GM23248 (cell line): ENCODE measurements at regions not wholly inside any gene's neighbourhood (a gene's known extent, or its start where the extent isn't known, plus 50 kb on each side); places are given as distances from the start of the nearest gene placed in this dataset.

Experiments used
- DNase-seq: peaks from one replicate; pipeline ENCODE4 v3.0.0-alpha.2; 2015
- H2AFZ ChIP-seq: fragments of 200-600 bp; sonication (generic); 2 replicates; pipeline ENCODE4 v1.6.1; 2016; ENCODE audit warnings: antibody characterized with exemption
- H3F3A ChIP-seq: fragments of 200-600 bp; sonication (generic); 2 replicates; pipeline ENCODE4 v1.6.1; 2016; ENCODE audit warnings: mild to moderate bottlenecking, antibody characterized with exemption, mixed run types; ENCODE audit not compliant: insufficient read depth
- H3K27ac ChIP-seq: fragments of 200-600 bp; sonication (generic); 2 replicates; pipeline ENCODE4 v1.5.1; 2016; ENCODE audit warnings: mild to moderate bottlenecking
- H3K27me3 ChIP-seq: fragments of 200-600 bp; sonication (generic); replicated peaks from 2 replicates; pipeline ENCODE4 v1.6.1; 2016; ENCODE audit warnings: mild to moderate bottlenecking; ENCODE audit not compliant: insufficient read depth
- H3K36me3 ChIP-seq: fragments of 200-600 bp; sonication (generic); 2 replicates; pipeline ENCODE4 v1.6.1; 2016; ENCODE audit warnings: low read depth, mild to moderate bottlenecking
- H3K4me1 ChIP-seq: fragments of 200-600 bp; sonication (generic); 2 replicates; pipeline ENCODE4 v1.6.1; 2016; ENCODE audit warnings: mild to moderate bottlenecking; ENCODE audit not compliant: insufficient read depth
- H3K4me2 ChIP-seq: fragments of 200-600 bp; sonication (generic); one replicate; pipeline ENCODE4 v1.6.1; 2016; ENCODE audit warnings: mild to moderate bottlenecking; ENCODE audit not compliant: unreplicated experiment
- H3K4me3 ChIP-seq: fragments of 200-600 bp; sonication (generic); 2 replicates; pipeline ENCODE4 v1.5.1; 2016; ENCODE audit warnings: mild to moderate bottlenecking
- H3K79me2 ChIP-seq: fragments of 200-600 bp; sonication (generic); 2 replicates; pipeline ENCODE4 v1.6.1; 2016; ENCODE audit warnings: mild to moderate bottlenecking; ENCODE audit not compliant: insufficient read depth
- H3K9ac ChIP-seq: fragments of 200-600 bp; sonication (generic); 2 replicates; pipeline ENCODE4 v1.6.1; 2016; ENCODE audit warnings: mild to moderate bottlenecking
- H3K9me2 ChIP-seq: fragments of 200-600 bp; sonication (generic); 2 replicates; pipeline ENCODE4 v1.6.1; 2016; ENCODE audit warnings: mixed run types, mild to moderate bottlenecking, moderate library complexity; ENCODE audit not compliant: insufficient read depth
- H3K9me3 ChIP-seq: fragments of 200-600 bp; sonication (generic); one replicate; pipeline ENCODE4 v1.6.1; 2017; ENCODE audit warnings: low read depth
- H4K20me1 ChIP-seq: fragments of 200-600 bp; sonication (generic); 2 replicates; pipeline ENCODE4 v1.6.0; 2016; ENCODE audit not compliant: insufficient read depth
- EZH2 ChIP-seq: fragments of 200-600 bp; sonication (generic); IDR thresholded peaks from 2 replicates; pipeline ENCODE4 v1.6.1; 2018; ENCODE audit warnings: antibody characterized with exemption, mild to moderate bottlenecking; ENCODE audit not compliant: insufficient read depth, poor library complexity, severe bottlenecking
- EZH2phosphoT487 ChIP-seq: fragments of 200-600 bp; sonication (generic); IDR thresholded peaks from 2 replicates; pipeline ENCODE4 v1.6.1; 2018; ENCODE audit warnings: antibody characterized with exemption, moderate library complexity, mild to moderate bottlenecking, low read depth; ENCODE audit not compliant: insufficient read depth
- WGBS, 2 experiments: methylation state at CpG; one replicate each; pipeline ENCODE4 v1.1.6; 2015 to 2017; ENCODE audit warnings: low lambda C conversion rate in 2 of 2, low coverage in 1 of 2; ENCODE audit errors: missing lambda C conversion rate in 2 of 2; 5-methylcytosine and 5-hydroxymethylcytosine counted together
- in situ Hi-C: fragments of 300-500 bp; cut with MboI; formaldehyde crosslinking; loops from 2 replicates; pipeline ENCODE4 v1.15.0; 2020

DNA sequence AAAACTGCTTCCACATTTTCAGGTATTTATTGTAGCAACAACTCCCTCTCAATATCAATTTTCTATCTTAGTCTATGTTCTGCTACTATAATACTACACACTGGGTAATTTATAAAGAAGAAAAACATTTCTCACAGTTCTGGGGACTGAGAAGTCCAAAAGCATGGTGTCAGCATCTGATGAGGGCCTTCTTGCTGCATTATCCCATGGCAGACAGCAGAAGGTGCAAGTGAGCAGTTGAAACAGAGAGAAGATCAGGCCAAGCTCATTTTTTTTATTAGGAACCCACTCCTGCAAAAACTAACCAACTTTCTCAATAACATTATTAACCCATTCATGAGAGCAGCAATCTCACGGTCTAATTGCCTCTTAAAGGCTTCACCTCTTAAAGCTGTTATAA lies 376.0 kb downstream of the RAB28 start:
- 16 to 21% methylated on average over 1 of the region's 1 CpG for WGBS, 2 experiments
- no peaks in the 10 kb centered on the region for H3F3A ChIP-seq
- H3K27ac ChIP-seq: no peak overlapping the region
- peak; percentile 11 for DNase-seq
- in situ Hi-C loops: no loop called here
- H3K4me1 ChIP-seq: no peaks in the 10 kb centered on the region
- H3K4me2 ChIP-seq: no peak overlapping the region
- no peaks in the 10 kb centered on the region for H3K36me3 ChIP-seq
- no peaks in the 10 kb centered on the region for H3K9me3 ChIP-seq
- no peaks in the 10 kb centered on the region for H4K20me1 ChIP-seq
- TF ChIP-seq EZH2phosphoT487: no peak
- no peak for TF ChIP-seq EZH2
- H3K27me3 ChIP-seq: no peaks in the 10 kb centered on the region
- no peaks in the 10 kb centered on the region for H3K79me2 ChIP-seq
- H3K4me3 ChIP-seq: no peak overlapping the region
- no peaks in the 10 kb centered on the region for H3K9me2 ChIP-seq
- no peak overlapping the region for H2AFZ ChIP-seq
- H3K9ac ChIP-seq: no peak overlapping the region

DNA sequence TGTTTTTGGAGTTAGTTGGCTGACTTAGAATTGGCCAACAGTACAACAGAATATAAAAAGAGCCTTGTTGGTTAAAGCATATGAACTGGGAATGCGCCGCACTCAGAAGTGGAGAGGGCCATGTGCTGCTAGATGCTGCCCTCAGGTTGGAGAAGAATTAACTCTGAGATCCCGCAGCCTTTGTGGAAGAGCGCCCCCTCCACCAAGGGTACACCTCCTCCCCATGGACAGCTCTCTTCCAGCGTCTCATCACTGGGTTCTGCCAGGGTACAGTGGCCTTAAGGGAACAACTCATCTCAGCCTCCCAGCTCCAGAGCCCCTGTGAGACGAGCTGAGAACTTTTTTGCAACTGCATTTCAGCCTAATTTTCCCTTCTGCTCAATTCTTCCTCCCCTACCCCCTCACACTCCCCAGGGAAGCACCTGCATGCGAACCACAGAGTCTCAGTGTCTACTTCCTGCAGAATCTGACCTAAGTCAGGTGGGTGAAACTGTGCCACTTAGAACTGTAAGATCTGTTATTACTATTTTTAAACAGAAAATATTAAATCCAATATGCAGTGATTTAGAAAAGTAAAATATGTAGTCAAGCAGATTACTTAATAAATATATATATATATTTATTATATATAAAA lies 380.6 kb downstream of the RAB28 start:
- no peaks in the 10 kb centered on the region for H3K9me3 ChIP-seq
- no peaks in the 10 kb centered on the region for H3K27me3 ChIP-seq
- no peaks in the 10 kb centered on the region for H3K36me3 ChIP-seq
- no peak overlapping the region for H2AFZ ChIP-seq
- WGBS, 2 experiments: 66 to 76% methylated on average over 7 of the region's 7 CpGs
- no peak overlapping the region for H3K4me3 ChIP-seq
- H3K9ac ChIP-seq: no peak overlapping the region
- H4K20me1 ChIP-seq: no peaks in the 10 kb centered on the region
- no peaks in the 10 kb centered on the region for H3K4me1 ChIP-seq
- in situ Hi-C loops: no loop called here
- no peak for DNase-seq
- no peaks in the 10 kb centered on the region for H3K9me2 ChIP-seq
- TF ChIP-seq EZH2: no peak
- no peak for TF ChIP-seq EZH2phosphoT487
- no peak overlapping the region for H3K4me2 ChIP-seq
- no peak overlapping the region for H3K27ac ChIP-seq
- no peaks in the 10 kb centered on the region for H3F3A ChIP-seq
- H3K79me2 ChIP-seq: no peaks in the 10 kb centered on the region

DNA sequence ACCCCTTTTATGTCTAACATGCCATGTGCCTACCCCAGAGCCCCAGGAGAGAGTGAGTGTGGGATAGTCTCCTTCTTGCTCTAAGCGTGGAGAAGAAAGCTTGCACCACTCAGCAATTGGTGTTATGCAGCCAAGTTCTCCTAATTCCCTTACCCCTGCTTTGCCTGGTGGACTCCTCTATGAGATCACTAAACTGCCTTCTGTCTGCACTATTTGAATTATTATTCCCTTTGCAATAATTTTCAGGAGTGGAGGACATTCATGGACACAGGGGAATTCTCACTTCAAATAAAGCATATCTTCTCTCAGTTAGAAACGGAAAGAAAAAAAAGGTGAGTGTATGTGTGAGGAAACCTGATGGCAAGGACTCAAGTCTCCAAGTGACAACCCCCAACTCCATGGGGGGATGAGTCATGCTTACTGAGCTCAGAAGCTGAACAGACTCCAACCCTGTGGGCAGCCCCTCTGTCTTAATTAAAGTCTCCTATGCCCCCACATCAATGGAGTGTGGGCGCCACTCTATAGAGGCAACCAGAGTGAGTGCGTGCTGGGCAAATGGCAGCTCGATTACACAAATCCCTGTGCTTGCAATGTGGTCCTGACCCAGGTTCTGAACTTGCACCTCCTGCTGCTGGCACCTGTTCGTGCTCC lies 381.9 kb downstream of the RAB28 start:
- DNase-seq: no peak
- 67 to 75% methylated on average over 6 of the region's 6 CpGs for WGBS, 2 experiments
- H3K79me2 ChIP-seq: no peaks in the 10 kb centered on the region
- H3K9ac ChIP-seq: no peak overlapping the region
- H2AFZ ChIP-seq: no peak overlapping the region
- H4K20me1 ChIP-seq: no peaks in the 10 kb centered on the region
- H3K27me3 ChIP-seq: no peaks in the 10 kb centered on the region
- no peaks in the 10 kb centered on the region for H3F3A ChIP-seq
- H3K4me1 ChIP-seq: no peaks in the 10 kb centered on the region
- H3K9me3 ChIP-seq: no peaks in the 10 kb centered on the region
- H3K4me2 ChIP-seq: no peak overlapping the region
- H3K9me2 ChIP-seq: no peaks in the 10 kb centered on the region
- H3K4me3 ChIP-seq: no peak overlapping the region
- TF ChIP-seq EZH2: no peak
- TF ChIP-seq EZH2phosphoT487: no peak
- in situ Hi-C loops: no loop called here
- H3K27ac ChIP-seq: no peak overlapping the region
- H3K36me3 ChIP-seq: no peaks in the 10 kb centered on the region

DNA sequence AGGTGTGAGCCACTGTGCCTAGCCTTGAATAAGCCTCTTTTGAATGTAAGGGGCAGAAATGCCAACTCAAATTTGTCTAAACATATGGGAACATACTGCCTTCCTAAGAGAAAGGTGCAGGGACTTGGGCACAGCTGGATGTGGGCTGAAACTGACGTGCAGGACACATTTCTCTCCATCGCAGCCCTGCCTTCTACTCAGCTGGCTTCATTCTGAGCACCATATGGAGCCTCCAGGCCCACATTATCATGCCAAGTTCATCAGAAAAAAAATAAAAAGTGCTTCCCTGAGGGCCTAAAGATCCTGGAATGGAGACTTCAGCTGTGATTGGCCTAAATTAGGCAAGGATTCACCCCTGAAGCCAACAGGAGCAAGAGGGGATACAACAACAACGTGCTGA lies 386.2 kb downstream of the RAB28 start:
- H3K4me1 ChIP-seq: no peaks in the 10 kb centered on the region
- no peaks in the 10 kb centered on the region for H3K27me3 ChIP-seq
- H4K20me1 ChIP-seq: no peaks in the 10 kb centered on the region
- no peaks in the 10 kb centered on the region for H3K79me2 ChIP-seq
- no peak for DNase-seq
- no peak overlapping the region for H3K4me2 ChIP-seq
- in situ Hi-C loops: no loop called here
- 37 to 40% methylated on average over 3 of the region's 3 CpGs for WGBS, 2 experiments
- no peaks in the 10 kb centered on the region for H3K9me3 ChIP-seq
- no peak overlapping the region for H3K9ac ChIP-seq
- no peak overlapping the region for H3K27ac ChIP-seq
- TF ChIP-seq EZH2 (no peak), EZH2phosphoT487 (no peak)
- H3F3A ChIP-seq: no peaks in the 10 kb centered on the region
- H3K9me2 ChIP-seq: no peaks in the 10 kb centered on the region
- H3K36me3 ChIP-seq: no peaks in the 10 kb centered on the region
- no peak overlapping the region for H2AFZ ChIP-seq
- no peak overlapping the region for H3K4me3 ChIP-seq
